ENCODE measurements at regions not wholly inside any gene's neighbourhood (a gene's known extent, or its start where the extent isn't known, plus 50 kb on each side); places are given as distances from the start of the nearest gene placed in this dataset.

DNA sequence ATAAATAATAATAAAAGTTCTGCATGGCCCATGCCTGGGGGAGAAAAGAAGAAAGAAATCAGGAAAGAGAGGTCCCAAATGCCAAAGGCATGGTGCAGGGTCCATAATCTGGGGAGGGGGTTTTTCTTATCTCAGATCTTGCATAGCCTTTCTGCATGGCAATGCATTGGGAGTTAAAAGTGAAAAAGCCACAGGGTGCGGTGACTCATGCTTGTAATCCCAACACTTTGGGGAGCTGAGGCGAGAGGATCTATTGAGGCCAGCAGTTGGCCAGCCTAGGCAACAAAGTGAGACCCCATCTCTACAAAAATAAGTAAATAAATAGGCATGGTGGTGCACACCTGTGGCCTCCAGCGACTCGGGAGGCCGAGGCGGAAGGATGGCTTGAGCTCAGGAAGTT is 76.8 kb upstream of the GATA2 start:
- H3K9me3 ChIP-seq = no peaks in the 10 kb centered on the region
- TF ChIP-seq POLR2AphosphoS5 (IDR thresholded peaks at IDR 0.05) = no peak
- no peak overlapping the region for H3K27ac ChIP-seq (replicated peaks in 1 of 4)
- 91% methylated on average over 6 of the region's 6 CpGs for whole genome bisulfite sequencing
- H3K27me3 ChIP-seq = peaks cover 0 to 58% (median 0%) of the 10 kb centered on the region in 4 donors
- H3K4me3 ChIP-seq = no peak overlapping the region
- H3K4me1 ChIP-seq = peaks cover 2 to 15% (median 11%) of the 10 kb centered on the region in 4 donors
- DNase-seq (ENCODE audit: extremely low spot score) = no peak
- no peaks in the 10 kb centered on the region for H3K36me3 ChIP-seq
- intact Hi-C loops (cut with DNase I) = no loop called here

DNA sequence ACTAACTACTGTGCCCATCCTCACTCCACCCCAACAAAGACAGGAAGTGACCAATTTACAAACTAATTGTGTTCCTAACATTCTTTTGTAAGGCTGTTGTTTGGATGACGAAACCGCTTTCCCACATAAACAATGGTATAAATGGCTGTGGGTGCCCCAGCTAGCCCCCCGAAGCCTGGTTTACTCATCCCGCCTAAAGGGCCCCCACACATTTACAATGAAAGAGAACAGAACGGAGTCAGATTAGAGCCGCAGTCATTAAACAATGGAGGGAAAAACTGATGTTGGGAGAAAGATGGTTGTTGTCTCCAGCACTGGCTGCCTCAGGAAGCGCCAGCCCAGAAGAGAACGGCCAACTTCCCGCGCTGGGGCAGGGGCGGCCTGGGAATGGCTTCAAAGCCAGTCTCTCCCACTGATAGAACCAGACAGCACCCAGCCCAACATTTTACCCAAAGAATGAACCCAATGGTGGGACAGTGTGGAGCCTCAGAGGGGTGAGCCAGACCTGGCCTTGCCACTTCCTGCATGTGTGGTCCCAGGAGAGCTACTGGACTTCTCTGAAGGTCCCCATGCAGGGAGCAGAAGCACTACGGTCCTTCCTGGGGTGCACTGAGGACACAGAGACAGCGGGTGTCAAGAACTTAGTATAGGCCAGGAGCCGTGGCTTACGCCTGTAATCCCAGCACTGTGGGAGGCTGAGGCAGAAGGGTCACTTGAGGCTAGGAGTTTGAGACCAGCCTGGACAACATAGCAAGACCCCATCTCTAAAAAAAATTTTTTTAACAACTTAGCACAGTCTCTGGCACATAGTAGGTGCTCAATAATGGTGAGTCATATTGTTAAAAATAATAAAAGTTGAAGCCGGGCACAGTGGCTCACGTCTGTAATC is 75.8 kb upstream of the GATA2 start:
- Histone ChIP-seq H3K4me1 (peaks cover 2 to 15% (median 11%) of the 10 kb centered on the region in 4 donors), H3K36me3 (no peaks in the 10 kb centered on the region), H3K27ac (replicated peaks in 1 of 4) (no peak overlapping the region), H3K27me3 (peaks cover 0 to 58% (median 0%) of the 10 kb centered on the region in 4 donors), H3K9me3 (no peaks in the 10 kb centered on the region), H3K4me3 (no peak overlapping the region)
- intact Hi-C loops (cut with DNase I) = no loop called here
- no peak for DNase-seq (ENCODE audit: extremely low spot score)
- TF ChIP-seq POLR2A (IDR thresholded peaks at IDR 0.05; ENCODE audit: low read depth) (no peak), EP300 (IDR thresholded peaks at IDR 0.05) (no peak), POLR2AphosphoS5 (IDR thresholded peaks at IDR 0.05) (no peak), CTCF (IDR thresholded peaks at IDR 0.05) (no peak)
- 75% methylated on average over 15 of the region's 17 CpGs for WGBS

DNA sequence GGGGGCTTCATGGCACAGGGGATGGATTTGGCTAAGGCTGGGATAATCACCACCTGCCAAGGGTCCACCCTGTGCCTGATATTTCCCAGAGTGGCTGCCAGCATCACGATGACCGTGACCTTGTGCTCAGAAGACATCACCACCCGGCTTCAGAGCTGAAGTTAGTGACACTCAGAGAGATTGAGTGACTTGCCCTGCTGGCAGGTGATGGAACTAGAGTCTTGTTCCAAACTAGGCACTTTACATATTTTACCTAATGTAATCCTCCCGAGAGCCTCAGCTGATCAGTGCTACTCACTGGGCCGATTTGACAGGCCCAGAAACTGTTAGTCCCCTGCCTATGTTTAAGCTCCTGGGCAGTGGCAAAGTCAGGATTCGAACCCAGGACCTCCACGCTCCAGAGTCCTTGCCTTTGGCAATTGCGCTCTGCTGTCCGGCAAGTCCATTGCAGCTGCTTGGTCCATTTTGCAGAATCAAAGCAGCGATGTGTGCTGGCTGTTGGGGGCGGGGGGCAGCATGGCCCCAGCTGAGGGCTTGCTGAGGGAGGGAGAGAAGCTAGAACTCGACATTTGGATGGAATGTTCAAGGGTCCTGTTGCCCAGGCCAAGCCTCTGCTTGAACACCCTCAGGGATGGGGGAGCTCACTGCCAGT is 74.8 kb upstream of the GATA2 start:
- peaks cover 2 to 8% (median 6%) of the 10 kb centered on the region in 4 donors for H3K4me1 ChIP-seq
- no peak overlapping the region for H3K27ac ChIP-seq (replicated peaks in 1 of 4)
- H3K27me3 ChIP-seq = peaks cover 0 to 57% (median 0%) of the 10 kb centered on the region in 4 donors
- DNase-seq (ENCODE audit: extremely low spot score) = no peak
- no peak overlapping the region for H3K4me3 ChIP-seq
- intact Hi-C loops (cut with DNase I) = no loop called here
- H3K36me3 ChIP-seq = no peaks in the 10 kb centered on the region
- WGBS = 84% methylated on average over 11 of the region's 12 CpGs
- H3K9me3 ChIP-seq = no peaks in the 10 kb centered on the region
- TF ChIP-seq POLR2AphosphoS5 (IDR thresholded peaks at IDR 0.05) (no peak), POLR2A (IDR thresholded peaks at IDR 0.05; ENCODE audit: low read depth) (no peak), EP300 (IDR thresholded peaks at IDR 0.05) (no peak), CTCF (IDR thresholded peaks at IDR 0.05) (no peak)

DNA sequence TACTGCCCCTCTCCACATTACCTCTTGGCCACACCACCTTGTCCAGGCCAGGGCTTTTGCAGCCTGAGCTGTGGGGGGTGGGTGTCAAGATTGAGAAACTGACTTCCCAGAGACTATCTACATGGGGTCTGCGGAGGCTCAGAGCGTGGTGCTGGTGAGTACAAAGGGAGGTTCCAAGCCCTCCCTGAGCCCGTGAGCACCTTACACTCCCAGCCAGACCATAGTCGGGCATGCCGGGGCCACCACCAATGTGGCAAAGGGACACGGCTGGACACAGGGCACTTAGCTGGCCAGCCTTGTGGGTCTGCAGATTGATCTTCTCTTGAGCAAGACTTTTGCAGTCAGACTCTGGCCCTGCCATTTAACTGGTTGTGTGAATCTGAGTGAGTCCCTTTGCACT is 74.1 kb upstream of the GATA2 start:
- no peak overlapping the region for H3K27ac ChIP-seq (replicated peaks in 1 of 4)
- WGBS = 100% methylated on average over 6 of the region's 6 CpGs
- DNase-seq (ENCODE audit: extremely low spot score) = no peak
- peaks cover 0 to 2% (median under 1%) of the 10 kb centered on the region in 4 donors for H3K4me1 ChIP-seq
- H3K4me3 ChIP-seq = no peak overlapping the region
- TF ChIP-seq EP300 (IDR thresholded peaks at IDR 0.05) (no peak), POLR2A (IDR thresholded peaks at IDR 0.05; ENCODE audit: low read depth) (no peak), POLR2AphosphoS5 (IDR thresholded peaks at IDR 0.05) (no peak), CTCF (IDR thresholded peaks at IDR 0.05) (no peak)
- no peaks in the 10 kb centered on the region for H3K36me3 ChIP-seq
- peaks cover 0 to 50% (median 0%) of the 10 kb centered on the region in 4 donors for H3K27me3 ChIP-seq
- intact Hi-C loops (cut with DNase I) = no loop called here
- no peaks in the 10 kb centered on the region for H3K9me3 ChIP-seq

- Histone ChIP-seq H3K4me3 (no peak overlapping the region), H3K36me3 (no peaks in the 10 kb centered on the region), H3K9me3 (no peaks in the 10 kb centered on the region), H3K27me3 (peaks cover 0 to 25% (median 0%) of the 10 kb centered on the region in 4 donors), H3K27ac (replicated peaks in 1 of 4) (no peak overlapping the region), H3K4me1 (peaks cover 0 to 2% (median 0%) of the 10 kb centered on the region in 4 donors)
- intact Hi-C loops (cut with DNase I) = no loop called here
- 60% methylated on average over 7 of the region's 7 CpGs for WGBS
- TF ChIP-seq POLR2AphosphoS5 (IDR thresholded peaks at IDR 0.05) (no peak), EP300 (IDR thresholded peaks at IDR 0.05) (no peak), CTCF (IDR thresholded peaks at IDR 0.05) (no peak), POLR2A (IDR thresholded peaks at IDR 0.05; ENCODE audit: low read depth) (no peak)
- no peak for DNase-seq (ENCODE audit: extremely low spot score)
Observed at GRCh38 chr3:128563439-128563838, 70.4 kb upstream of the GATA2 start.

Data from esophagus muscularis mucosa (tissue), 4 donors.